ENCODE measurements at regions not wholly inside any gene's neighbourhood (a gene's known extent, or its start where the extent isn't known, plus 50 kb on each side); places are given as distances from the start of the nearest gene placed in this dataset.

GRCh38 chr12:28129031-28129430 lies 61.2 kb upstream of the CCDC91 start:
- TF ChIP-seq EZH2 (IDR thresholded peaks at IDR 0.05; ENCODE audit: insufficient read depth, poor library complexity, severe bottlenecking), result no peak
- TF ChIP-seq EZH2phosphoT487 (IDR thresholded peaks at IDR 0.05; ENCODE audit: insufficient read depth, low read depth), result no peak

Measured in GM23248 (cell line).